ENCODE measurements at regions not wholly inside any gene's neighbourhood (a gene's known extent, or its start where the extent isn't known, plus 50 kb on each side); places are given as distances from the start of the nearest gene placed in this dataset.

GRCh38 chr3:72285502-72285901 lies 500.6 kb upstream of the PROK2 start:
- H2AK5ac ChIP-seq (ENCODE audit: low read depth, low read length), result no peak overlapping the region
- peaks cover 0 to 44% (median 0%) of the 10 kb centered on the region in 3 experiments for H3K27me3 ChIP-seq (ENCODE audit: control insufficient read depth in 3 of 3, insufficient read depth in 3 of 3, low read depth in 1 of 3, low read length in 3 of 3)
- no peaks in the 10 kb centered on the region for H3K79me1 ChIP-seq (ENCODE audit: low read depth, low read length)
- no peak overlapping the region for H2BK5ac ChIP-seq (ENCODE audit: low read length)
- H2BK12ac ChIP-seq (ENCODE audit: low read length), result no peak overlapping the region
- peaks cover 6 to 7% of the 10 kb centered on the region in 2 donors for H3K4me1 ChIP-seq (ENCODE audit: control insufficient read depth in 2 of 2, insufficient read depth in 1 of 2, low read depth in 1 of 2, low read length in 2 of 2)
- no peak overlapping the region for H3K4me2 ChIP-seq (ENCODE audit: insufficient read depth, low read length, poor library complexity, severe bottlenecking)
- H2BK15ac ChIP-seq (ENCODE audit: low read length), result no peak overlapping the region
- H3K9ac ChIP-seq (ENCODE audit: low read depth, low read length, poor library complexity), result no peak overlapping the region
- DNase-seq (ENCODE audit: low spot score), result no peak
- WGBS, 2 donors (ENCODE audit: extremely low coverage in 2 of 2, insufficient read length in 2 of 2, insufficient replicate concordance in 1 of 2), result no CpG with 5 or more reads among the region's 3 CpGs
- no peak overlapping the region for H3K4ac ChIP-seq (ENCODE audit: low read length)
- H3K14ac ChIP-seq (ENCODE audit: low read length), result no peak overlapping the region
- H3K18ac ChIP-seq (ENCODE audit: low read length), result no peak overlapping the region
- peaks cover 0 to 2% of the 10 kb centered on the region in 2 donors for H3K9me3 ChIP-seq (replicated peaks in 1 of 2; ENCODE audit: control insufficient read depth in 2 of 2, insufficient read depth in 1 of 2, low read depth in 1 of 2, low read length in 2 of 2)
- no peak overlapping the region for H4K8ac ChIP-seq (ENCODE audit: low read depth, low read length)
- no peak overlapping the region for H4K91ac ChIP-seq (ENCODE audit: low read depth, low read length, poor library complexity)
- H3K36me3 ChIP-seq (replicated peaks in 1 of 2; ENCODE audit: control insufficient read depth in 2 of 2, insufficient read depth in 2 of 2, low read length in 2 of 2), result no peaks in the 10 kb centered on the region
- no peak overlapping the region for H2BK120ac ChIP-seq (ENCODE audit: low read depth, low read length)
- no peak overlapping the region for H3K23ac ChIP-seq (ENCODE audit: low read depth, low read length, poor library complexity)
- H3K27ac ChIP-seq (replicated peaks; ENCODE audit: low read length), result no peak overlapping the region
- H2AFZ ChIP-seq (ENCODE audit: low read length), result no peak overlapping the region
- no peak overlapping the region for H3K4me3 ChIP-seq (ENCODE audit: low read length in 2 of 2)

GRCh38 chr3:72284471-72284870 lies 499.5 kb upstream of the PROK2 start:
- no CpG with 5 or more reads among the region's 5 CpGs for WGBS, 2 donors (ENCODE audit: extremely low coverage in 2 of 2, insufficient read length in 2 of 2, insufficient replicate concordance in 1 of 2)

GRCh38 chr3:72282918-72283317 lies 498.0 kb upstream of the PROK2 start:
- H3K27me3 ChIP-seq (ENCODE audit: control insufficient read depth in 3 of 3, insufficient read depth in 3 of 3, low read depth in 1 of 3, low read length in 3 of 3), result peaks cover 0 to 24% (median 0%) of the 10 kb centered on the region in 3 experiments
- H2BK120ac ChIP-seq (ENCODE audit: low read depth, low read length), result no peak overlapping the region
- H2BK15ac ChIP-seq (ENCODE audit: low read length), result no peak overlapping the region
- DNase-seq (ENCODE audit: low spot score), result no peak
- H3K4me3 ChIP-seq (ENCODE audit: low read length in 2 of 2), result no peak overlapping the region
- peaks cover 0 to 2% of the 10 kb centered on the region in 2 donors for H3K4me1 ChIP-seq (ENCODE audit: control insufficient read depth in 2 of 2, insufficient read depth in 1 of 2, low read depth in 1 of 2, low read length in 2 of 2)
- H3K27ac ChIP-seq (replicated peaks; ENCODE audit: low read length), result no peak overlapping the region
- H3K4ac ChIP-seq (ENCODE audit: low read length), result no peak overlapping the region
- no peak overlapping the region for H4K8ac ChIP-seq (ENCODE audit: low read depth, low read length)
- H3K9ac ChIP-seq (ENCODE audit: low read depth, low read length, poor library complexity), result no peak overlapping the region
- no peak overlapping the region for H4K91ac ChIP-seq (ENCODE audit: low read depth, low read length, poor library complexity)
- WGBS, 2 donors (ENCODE audit: extremely low coverage in 2 of 2, insufficient read length in 2 of 2, insufficient replicate concordance in 1 of 2), result 100% methylated on average over 1 of the region's 3 CpGs; no CpG with 5 or more reads in 1 of the 2 donors
- no peak overlapping the region for H2AFZ ChIP-seq (ENCODE audit: low read length)
- no peaks in the 10 kb centered on the region for H3K36me3 ChIP-seq (replicated peaks in 1 of 2; ENCODE audit: control insufficient read depth in 2 of 2, insufficient read depth in 2 of 2, low read length in 2 of 2)
- H3K18ac ChIP-seq (ENCODE audit: low read length), result no peak overlapping the region
- H3K9me3 ChIP-seq (replicated peaks in 1 of 2; ENCODE audit: control insufficient read depth in 2 of 2, insufficient read depth in 1 of 2, low read depth in 1 of 2, low read length in 2 of 2), result no peaks in the 10 kb centered on the region
- no peak overlapping the region for H3K14ac ChIP-seq (ENCODE audit: low read length)
- no peak overlapping the region for H3K23ac ChIP-seq (ENCODE audit: low read depth, low read length, poor library complexity)
- no peak overlapping the region for H2AK5ac ChIP-seq (ENCODE audit: low read depth, low read length)
- H3K79me1 ChIP-seq (ENCODE audit: low read depth, low read length), result no peaks in the 10 kb centered on the region
- H2BK12ac ChIP-seq (ENCODE audit: low read length), result no peak overlapping the region
- no peak overlapping the region for H2BK5ac ChIP-seq (ENCODE audit: low read length)
- H3K4me2 ChIP-seq (ENCODE audit: insufficient read depth, low read length, poor library complexity, severe bottlenecking), result no peak overlapping the region

More at GRCh38 chr3:72284471-72284870, 499.5 kb upstream of the PROK2 start:
- no peak overlapping the region for H2BK120ac ChIP-seq (ENCODE audit: low read depth, low read length)
- no peak overlapping the region for H2BK5ac ChIP-seq (ENCODE audit: low read length)
- no peaks in the 10 kb centered on the region for H3K36me3 ChIP-seq (replicated peaks in 1 of 2; ENCODE audit: control insufficient read depth in 2 of 2, insufficient read depth in 2 of 2, low read length in 2 of 2)
- H3K27ac ChIP-seq (replicated peaks; ENCODE audit: low read length), result no peak overlapping the region
- H3K4me1 ChIP-seq (ENCODE audit: control insufficient read depth in 2 of 2, insufficient read depth in 1 of 2, low read depth in 1 of 2, low read length in 2 of 2), result peaks cover 7 to 8% of the 10 kb centered on the region in 2 donors
- no peak overlapping the region for H2AK5ac ChIP-seq (ENCODE audit: low read depth, low read length)
- H3K27me3 ChIP-seq (ENCODE audit: control insufficient read depth in 3 of 3, insufficient read depth in 3 of 3, low read depth in 1 of 3, low read length in 3 of 3), result peaks cover 0 to 38% (median 0%) of the 10 kb centered on the region in 3 experiments
- H3K18ac ChIP-seq (ENCODE audit: low read length), result no peak overlapping the region
- no peak overlapping the region for H2BK12ac ChIP-seq (ENCODE audit: low read length)
- H2BK15ac ChIP-seq (ENCODE audit: low read length), result no peak overlapping the region
- DNase-seq (ENCODE audit: low spot score), result no peak
- H3K9ac ChIP-seq (ENCODE audit: low read depth, low read length, poor library complexity), result no peak overlapping the region
- no peaks in the 10 kb centered on the region for H3K9me3 ChIP-seq (replicated peaks in 1 of 2; ENCODE audit: control insufficient read depth in 2 of 2, insufficient read depth in 1 of 2, low read depth in 1 of 2, low read length in 2 of 2)
- H4K91ac ChIP-seq (ENCODE audit: low read depth, low read length, poor library complexity), result no peak overlapping the region
- no peak overlapping the region for H3K23ac ChIP-seq (ENCODE audit: low read depth, low read length, poor library complexity)
- H3K4ac ChIP-seq (ENCODE audit: low read length), result no peak overlapping the region
- no peak overlapping the region for H3K14ac ChIP-seq (ENCODE audit: low read length)
- no peak overlapping the region for H2AFZ ChIP-seq (ENCODE audit: low read length)
- no peak overlapping the region for H3K4me3 ChIP-seq (ENCODE audit: low read length in 2 of 2)
- H4K8ac ChIP-seq (ENCODE audit: low read depth, low read length), result no peak overlapping the region
- no peak overlapping the region for H3K4me2 ChIP-seq (ENCODE audit: insufficient read depth, low read length, poor library complexity, severe bottlenecking)
- H3K79me1 ChIP-seq (ENCODE audit: low read depth, low read length), result no peaks in the 10 kb centered on the region

GRCh38 chr3:72281551-72281950 lies 496.6 kb upstream of the PROK2 start:
- Histone ChIP-seq H3K4me1 (ENCODE audit: control insufficient read depth in 2 of 2, insufficient read depth in 1 of 2, low read depth in 1 of 2, low read length in 2 of 2) (peaks cover 0 to 2% of the 10 kb centered on the region in 2 donors), H2AFZ (ENCODE audit: low read length) (no peak overlapping the region), H3K4me3 (ENCODE audit: low read length in 2 of 2) (no peak overlapping the region), H2BK12ac (ENCODE audit: low read length) (no peak overlapping the region), H4K91ac (ENCODE audit: low read depth, low read length, poor library complexity) (no peak overlapping the region), H2BK5ac (ENCODE audit: low read length) (no peak overlapping the region), H3K27me3 (ENCODE audit: control insufficient read depth in 3 of 3, insufficient read depth in 3 of 3, low read depth in 1 of 3, low read length in 3 of 3) (peaks cover 0 to 10% (median 0%) of the 10 kb centered on the region in 3 experiments), H4K8ac (ENCODE audit: low read depth, low read length) (no peak overlapping the region), H2AK5ac (ENCODE audit: low read depth, low read length) (no peak overlapping the region), H3K4me2 (ENCODE audit: insufficient read depth, low read length, poor library complexity, severe bottlenecking) (no peak overlapping the region), H3K9ac (ENCODE audit: low read depth, low read length, poor library complexity) (no peak overlapping the region), H2BK15ac (ENCODE audit: low read length) (no peak overlapping the region), H2BK120ac (ENCODE audit: low read depth, low read length) (no peak overlapping the region), H3K18ac (ENCODE audit: low read length) (no peak overlapping the region), H3K23ac (ENCODE audit: low read depth, low read length, poor library complexity) (no peak overlapping the region), H3K9me3 (replicated peaks in 1 of 2; ENCODE audit: control insufficient read depth in 2 of 2, insufficient read depth in 1 of 2, low read depth in 1 of 2, low read length in 2 of 2) (no peaks in the 10 kb centered on the region), H3K14ac (ENCODE audit: low read length) (no peak overlapping the region), H3K36me3 (replicated peaks in 1 of 2; ENCODE audit: control insufficient read depth in 2 of 2, insufficient read depth in 2 of 2, low read length in 2 of 2) (no peaks in the 10 kb centered on the region), H3K79me1 (ENCODE audit: low read depth, low read length) (no peaks in the 10 kb centered on the region), H3K4ac (ENCODE audit: low read length) (no peak overlapping the region), H3K27ac (replicated peaks; ENCODE audit: low read length) (no peak overlapping the region)
- DNase-seq (ENCODE audit: low spot score), result no peak
- no CpG with 5 or more reads among the region's 5 CpGs for WGBS, 2 donors (ENCODE audit: extremely low coverage in 2 of 2, insufficient read length in 2 of 2, insufficient replicate concordance in 1 of 2)

All from neuronal stem cell (in vitro differentiated cells).